Effector CD8-positive, alpha-beta T cell (primary cell): ENCODE measurements at regions not wholly inside any gene's neighbourhood (a gene's known extent, or its start where the extent isn't known, plus 50 kb on each side); places are given as distances from the start of the nearest gene placed in this dataset.

Experiments used
- DNase-seq: peaks from one replicate; lab custom pipeline; 2025; lab: John Stamatoyannopoulos, UW

GRCh38 chr10:78937393-78937792, 131.4 kb upstream of the ZMIZ1 start:
- no peak for DNase-seq

GRCh38 chr10:78937800-78938694, 130.7 kb upstream of the ZMIZ1 start:
- DNase-seq = no peak

GRCh38 chr10:78938695-78939672, 129.8 kb upstream of the ZMIZ1 start:
- DNase-seq = no peak

GRCh38 chr10:78942091-78942501, 126.7 kb upstream of the ZMIZ1 start:
- DNase-seq = no peak

- DNase-seq = no peak
These were observed 123.9 kb upstream of the ZMIZ1 start for GRCh38 chr10:78944723-78945312.

GRCh38 chr10:78945838-78946237, 122.9 kb upstream of the ZMIZ1 start:
- DNase-seq = no peak

- no peak for DNase-seq
These were observed 121.5 kb upstream of the ZMIZ1 start for GRCh38 chr10:78947226-78947625.

GRCh38 chr10:78947733-78948132, 121.0 kb upstream of the ZMIZ1 start:
- no peak for DNase-seq

GRCh38 chr10:78948621-78949030, 120.1 kb upstream of the ZMIZ1 start:
- DNase-seq = no peak

GRCh38 chr10:78950656-78951587, 117.8 kb upstream of the ZMIZ1 start:
- DNase-seq = no peak

GRCh38 chr10:78952030-78952429, 116.7 kb upstream of the ZMIZ1 start:
- DNase-seq = no peak

GRCh38 chr10:78952686-78953085, 116.1 kb upstream of the ZMIZ1 start:
- no peak for DNase-seq

- DNase-seq = no peak
These were observed 115.5 kb upstream of the ZMIZ1 start for GRCh38 chr10:78953113-78953798.

GRCh38 chr10:78953799-78954297, 114.9 kb upstream of the ZMIZ1 start:
- no peak for DNase-seq

- DNase-seq = no peak
These were observed 114.1 kb upstream of the ZMIZ1 start for GRCh38 chr10:78954689-78955088.

GRCh38 chr10:78955206-78955605, 113.6 kb upstream of the ZMIZ1 start:
- DNase-seq = no peak

- DNase-seq = no peak
These were observed 112.4 kb upstream of the ZMIZ1 start for GRCh38 chr10:78956391-78956790.

GRCh38 chr10:78957471-78958039, 111.2 kb upstream of the ZMIZ1 start:
- DNase-seq = no peak

GRCh38 chr10:78959217-78959923, 109.4 kb upstream of the ZMIZ1 start:
- DNase-seq = no peak
